Hippocampal formation (tissue), 2 donors: ENCODE measurements at regions not wholly inside any gene's neighbourhood (a gene's known extent, or its start where the extent isn't known, plus 50 kb on each side); places are given as distances from the start of the nearest gene placed in this dataset.
"Not testable (repeated sequence)": the region's sequence is repeated elsewhere in the genome, so short reads cannot be mapped to it uniquely, and the experiment has no call there.

Source experiments
- DNase-seq, 2 donors: peaks; one replicate each; lab custom pipeline; 2025; lab: John Stamatoyannopoulos, UW

GRCh38 chr17:15860774-15861173 is 84.2 kb upstream of the ADORA2B start:
- DNase-seq: not testable (repeated sequence)

GRCh38 chr17:15864061-15864460 is 80.9 kb upstream of the ADORA2B start:
- DNase-seq: not testable (repeated sequence)

- not testable (repeated sequence) for DNase-seq
Observed at GRCh38 chr17:15864472-15864871, 80.5 kb upstream of the ADORA2B start.

- DNase-seq: not testable (repeated sequence)
Observed at GRCh38 chr17:15866015-15866414, 78.9 kb upstream of the ADORA2B start.

GRCh38 chr17:15867331-15867730 is 77.6 kb upstream of the ADORA2B start:
- DNase-seq: not testable (repeated sequence)

- not testable (repeated sequence) for DNase-seq
Observed at GRCh38 chr17:15869868-15870267, 75.1 kb upstream of the ADORA2B start.

GRCh38 chr17:15872677-15873076 is 72.3 kb upstream of the ADORA2B start:
- not testable (repeated sequence) for DNase-seq

- not testable (repeated sequence) for DNase-seq
Observed at GRCh38 chr17:15877882-15878500, 66.9 kb upstream of the ADORA2B start.

GRCh38 chr17:15882058-15882720 is 62.7 kb upstream of the ADORA2B start:
- no peak for DNase-seq

GRCh38 chr17:15882777-15883176 is 62.2 kb upstream of the ADORA2B start:
- no peak for DNase-seq

GRCh38 chr17:15883617-15884111 is 61.3 kb upstream of the ADORA2B start:
- DNase-seq: no peak

GRCh38 chr17:15884731-15885130 is 60.2 kb upstream of the ADORA2B start:
- DNase-seq: no peak

GRCh38 chr17:15885770-15886169 is 59.2 kb upstream of the ADORA2B start:
- no peak for DNase-seq

GRCh38 chr17:15886221-15886620 is 58.7 kb upstream of the ADORA2B start:
- DNase-seq: no peak

- DNase-seq: no peak
Observed at GRCh38 chr17:15886804-15887203, 58.1 kb upstream of the ADORA2B start.

GRCh38 chr17:15888436-15888835 is 56.5 kb upstream of the ADORA2B start:
- no peak for DNase-seq

GRCh38 chr17:15890279-15890892 is 54.5 kb upstream of the ADORA2B start:
- no peak for DNase-seq

- no peak for DNase-seq
Observed at GRCh38 chr17:15891318-15891717, 53.6 kb upstream of the ADORA2B start.

- no peak for DNase-seq
Observed at GRCh38 chr17:15892244-15892643, 52.7 kb upstream of the ADORA2B start.

GRCh38 chr17:15892731-15893657 is 51.9 kb upstream of the ADORA2B start:
- no peak for DNase-seq

GRCh38 chr17:15893658-15894024 is 51.3 kb upstream of the ADORA2B start:
- no peak for DNase-seq

- no peak for DNase-seq
Observed at GRCh38 chr17:15894258-15894657, 50.7 kb upstream of the ADORA2B start.
